ENCODE measurements at regions not wholly inside any gene's neighbourhood (a gene's known extent, or its start where the extent isn't known, plus 50 kb on each side); places are given as distances from the start of the nearest gene placed in this dataset.

DNA sequence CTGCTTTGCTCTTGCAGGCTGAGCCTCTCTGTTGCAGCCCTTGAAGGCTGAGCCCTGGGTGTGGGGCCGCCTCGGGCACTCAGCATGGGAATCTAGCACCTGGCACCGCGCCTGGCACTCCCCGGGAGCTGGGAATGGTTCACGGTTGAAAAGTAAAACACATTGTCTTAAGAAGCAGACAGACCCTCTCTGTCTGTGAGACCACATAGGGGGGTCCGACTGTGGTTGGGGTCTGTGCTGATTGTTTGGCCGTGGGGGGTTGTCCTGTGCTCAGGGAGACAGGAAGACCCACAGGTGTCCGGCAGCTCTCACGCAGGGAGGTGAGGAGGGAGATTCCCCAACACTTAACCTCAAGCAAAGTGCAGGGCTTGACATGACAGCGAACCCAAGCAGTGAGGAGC lies 64.8 kb downstream of the SOX1 start:
- TF ChIP-seq, protein P1, sequence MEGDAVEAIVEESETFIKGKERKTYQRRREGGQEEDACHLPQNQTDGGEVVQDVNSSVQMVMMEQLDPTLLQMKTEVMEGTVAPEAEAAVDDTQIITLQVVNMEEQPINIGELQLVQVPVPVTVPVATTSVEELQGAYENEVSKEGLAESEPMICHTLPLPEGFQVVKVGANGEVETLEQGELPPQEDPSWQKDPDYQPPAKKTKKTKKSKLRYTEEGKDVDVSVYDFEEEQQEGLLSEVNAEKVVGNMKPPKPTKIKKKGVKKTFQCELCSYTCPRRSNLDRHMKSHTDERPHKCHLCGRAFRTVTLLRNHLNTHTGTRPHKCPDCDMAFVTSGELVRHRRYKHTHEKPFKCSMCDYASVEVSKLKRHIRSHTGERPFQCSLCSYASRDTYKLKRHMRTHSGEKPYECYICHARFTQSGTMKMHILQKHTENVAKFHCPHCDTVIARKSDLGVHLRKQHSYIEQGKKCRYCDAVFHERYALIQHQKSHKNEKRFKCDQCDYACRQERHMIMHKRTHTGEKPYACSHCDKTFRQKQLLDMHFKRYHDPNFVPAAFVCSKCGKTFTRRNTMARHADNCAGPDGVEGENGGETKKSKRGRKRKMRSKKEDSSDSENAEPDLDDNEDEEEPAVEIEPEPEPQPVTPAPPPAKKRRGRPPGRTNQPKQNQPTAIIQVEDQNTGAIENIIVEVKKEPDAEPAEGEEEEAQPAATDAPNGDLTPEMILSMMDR (conservative IDR thresholded peaks at IDR 0.05), result no peak
- Mint-ChIP-seq H3K27ac (no peak overlapping the region), H3K9me3 (no peaks in the 10 kb centered on the region), H3K36me3 (no peaks in the 10 kb centered on the region), H3K4me1 (ENCODE audit: unreplicated experiment) (no peaks in the 10 kb centered on the region), H3K27me3 (peaks cover 68% of the 10 kb centered on the region), H3K4me3 (no peak overlapping the region)
- DNase-seq (ENCODE audit: extremely low spot score, unreplicated experiment), result no peak

DNA sequence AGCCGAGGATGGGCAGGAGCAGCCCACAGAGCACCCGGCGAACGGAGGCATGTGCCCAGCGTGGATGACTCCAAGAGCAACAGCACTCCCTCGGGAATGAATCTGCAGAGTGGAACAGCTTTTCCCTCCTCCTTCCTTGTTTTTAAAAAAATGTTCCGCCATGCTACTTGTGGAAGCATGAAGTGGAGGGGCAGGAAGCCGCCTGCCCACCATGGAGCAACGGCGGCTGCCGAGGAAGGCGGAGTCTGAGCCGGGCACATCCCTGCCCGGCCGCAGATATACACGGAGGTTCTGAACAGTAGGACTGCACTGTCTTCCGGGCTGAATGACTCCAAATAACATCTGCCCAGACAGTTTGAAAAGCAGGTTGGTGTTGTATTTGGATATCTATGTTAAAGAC lies 65.2 kb downstream of the SOX1 start:
- H3K36me3 Mint-ChIP-seq, result no peaks in the 10 kb centered on the region
- peak; percentile 42 for DNase-seq (ENCODE audit: extremely low spot score, unreplicated experiment)
- no peaks in the 10 kb centered on the region for H3K4me1 Mint-ChIP-seq (ENCODE audit: unreplicated experiment)
- TF ChIP-seq, protein P1 (conservative IDR thresholded peaks at IDR 0.05), result no peak
- no peak overlapping the region for H3K27ac Mint-ChIP-seq
- no peaks in the 10 kb centered on the region for H3K9me3 Mint-ChIP-seq
- no peak overlapping the region for H3K4me3 Mint-ChIP-seq
- peaks cover 66% of the 10 kb centered on the region for H3K27me3 Mint-ChIP-seq

DNA sequence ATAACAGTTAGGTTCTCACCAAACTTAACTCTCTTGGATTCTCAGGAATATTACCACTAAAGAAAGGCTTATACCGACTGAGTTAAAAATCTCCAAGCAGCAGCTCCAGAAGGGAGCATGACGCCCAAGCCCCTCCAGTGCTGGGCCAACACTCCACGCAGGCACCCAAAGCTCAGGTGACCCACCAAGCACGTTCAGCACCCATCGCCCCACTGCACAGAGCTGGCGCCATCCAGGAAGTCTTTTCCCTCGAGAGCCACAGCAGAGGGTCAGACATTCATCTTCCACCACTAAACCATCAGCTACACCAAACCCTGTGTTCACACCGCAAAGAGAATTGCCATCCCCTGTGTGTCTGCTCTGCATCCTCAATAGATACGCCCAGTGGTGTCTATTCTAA lies 65.7 kb downstream of the SOX1 start:
- TF ChIP-seq, protein P1 (conservative IDR thresholded peaks at IDR 0.05), result no peak
- H3K36me3 Mint-ChIP-seq, result no peaks in the 10 kb centered on the region
- no peak overlapping the region for H3K4me3 Mint-ChIP-seq
- H3K9me3 Mint-ChIP-seq, result no peaks in the 10 kb centered on the region
- DNase-seq (ENCODE audit: extremely low spot score, unreplicated experiment), result peak; percentile 24
- no peak overlapping the region for H3K27ac Mint-ChIP-seq
- H3K4me1 Mint-ChIP-seq (ENCODE audit: unreplicated experiment), result no peaks in the 10 kb centered on the region
- H3K27me3 Mint-ChIP-seq, result peaks cover 68% of the 10 kb centered on the region

- TF ChIP-seq, protein P1 (conservative IDR thresholded peaks at IDR 0.05), result no peak
- Mint-ChIP-seq H3K27me3 (peaks cover 61% of the 10 kb centered on the region), H3K36me3 (no peaks in the 10 kb centered on the region), H3K4me3 (no peak overlapping the region), H3K27ac (no peak overlapping the region), H3K9me3 (no peaks in the 10 kb centered on the region), H3K4me1 (ENCODE audit: unreplicated experiment) (no peaks in the 10 kb centered on the region)
- DNase-seq (ENCODE audit: extremely low spot score, unreplicated experiment), result peak; percentile 8
Measured at GRCh38 chr13:112133499-112134390, 66.8 kb downstream of the SOX1 start.

DNA sequence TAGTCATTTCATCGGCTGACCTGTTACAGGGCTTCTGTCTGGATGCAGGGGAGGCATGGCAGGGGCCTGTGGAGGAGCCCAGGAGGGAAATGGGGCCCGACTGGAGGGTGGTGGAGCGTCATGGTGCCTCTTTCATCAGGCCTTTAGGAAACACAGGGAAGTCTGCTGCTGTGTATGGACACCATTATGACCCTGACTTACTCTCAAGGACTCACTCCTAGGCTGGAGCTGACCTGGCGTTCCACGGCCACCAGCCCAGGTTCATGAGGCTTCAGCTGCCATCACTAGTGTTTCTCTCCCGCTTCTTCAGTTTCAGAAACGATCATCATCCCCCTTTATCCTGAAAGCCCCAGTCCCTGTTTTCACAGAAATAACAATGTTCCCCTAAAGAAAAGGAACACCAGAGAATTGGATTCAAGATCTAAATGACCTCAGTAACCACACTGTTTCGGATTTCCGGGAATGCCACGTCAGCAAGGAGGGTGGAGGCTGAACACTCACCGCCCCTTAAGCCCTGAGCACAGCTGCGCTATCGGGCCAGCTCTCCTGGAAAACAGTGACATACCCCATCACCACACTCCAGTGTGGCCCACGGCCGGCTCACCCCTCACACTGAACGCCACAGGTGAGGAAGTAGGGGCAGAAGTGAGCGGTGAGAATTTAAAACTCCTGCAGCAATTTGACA lies 67.6 kb downstream of the SOX1 start:
- Mint-ChIP-seq H3K27ac (no peak overlapping the region), H3K27me3 (peaks cover 58% of the 10 kb centered on the region), H3K9me3 (no peaks in the 10 kb centered on the region)

More for the DNA sequence above, 67.6 kb downstream of the SOX1 start:
- Mint-ChIP-seq H3K4me3 (no peak overlapping the region), H3K36me3 (no peaks in the 10 kb centered on the region), H3K4me1 (ENCODE audit: unreplicated experiment) (no peaks in the 10 kb centered on the region)
- DNase-seq (ENCODE audit: extremely low spot score, unreplicated experiment), result peak; percentile 60
- TF ChIP-seq, protein P1 (conservative IDR thresholded peaks at IDR 0.05), result no peak

All from type B pancreatic cell (in vitro differentiated cells).